Activated CD4-positive, alpha-beta T cell treated with anti-CD3 and anti-CD28 coated beads for 36 hours (primary cell): ENCODE measurements at regions not wholly inside any gene's neighbourhood (a gene's known extent, or its start where the extent isn't known, plus 50 kb on each side); places are given as distances from the start of the nearest gene placed in this dataset.

Experiments
- ATAC-seq: fragments of 200-7000 bp; cut with Tn5 transposase; one replicate; pipeline ENCODE4 v1.10.0; 2021; ENCODE audit warnings: mild to moderate bottlenecking, moderate library complexity
- CTCF ChIA-PET: fragments of 350-600 bp; sonication (Branson Sonifier 250); formaldehyde crosslinking; loops from one replicate; lab custom pipeline; 2021; ENCODE audit warnings: antibody characterized with exemption; lab: Charles Lee
- POLR2A ChIA-PET: fragments of 350-600 bp; sonication (Branson Sonifier 250); formaldehyde crosslinking; loops from one replicate; lab custom pipeline; 2021; ENCODE audit warnings: antibody characterized with exemption, inconsistent platforms; lab: Charles Lee
- DNase-seq: peaks from one replicate; pipeline ENCODE4 v3.0.0-alpha.2; 2020
- H3K27ac Mint-ChIP-seq: one replicate; pipeline ENCODE4 v1.8.0; 2021; ENCODE audit warnings: mixed read lengths
- H3K27me3 Mint-ChIP-seq: one replicate; pipeline ENCODE4 v1.8.0; 2021; ENCODE audit warnings: mixed read lengths
- H3K36me3 Mint-ChIP-seq: one replicate; pipeline ENCODE4 v1.8.0; 2021; ENCODE audit warnings: low read depth, mixed read lengths
- H3K4me1 Mint-ChIP-seq: one replicate; pipeline ENCODE4 v1.8.0; 2021; ENCODE audit warnings: mixed read lengths
- H3K4me3 Mint-ChIP-seq: one replicate; pipeline ENCODE4 v1.8.0; 2021; ENCODE audit warnings: mild to moderate bottlenecking, moderate library complexity, mixed read lengths
- H3K9me3 Mint-ChIP-seq: one replicate; pipeline ENCODE4 v1.8.0; 2021; ENCODE audit warnings: low read depth, mixed read lengths
- intact Hi-C, 2 experiments: fragments of 100-400 bp; cut with DNase I in 1 of 2; cut with micrococcal nuclease in 1 of 2; formaldehyde crosslinking; loops; one replicate each; pipeline versions ENCODE4 v1.14.2 to v1.15.1; 2022 to 2024; cut with DNase I, micrococcal nuclease

- DNase-seq: no peak
- H3K9me3 Mint-ChIP-seq: no peaks in the 10 kb centered on the region
- H3K27me3 Mint-ChIP-seq: peaks cover 1% of the 10 kb centered on the region
- H3K27ac Mint-ChIP-seq: no peak overlapping the region
- no peaks in the 10 kb centered on the region for H3K4me1 Mint-ChIP-seq
- POLR2A ChIA-PET: no interaction called here
- CTCF ChIA-PET: no interaction called here
- H3K36me3 Mint-ChIP-seq: no peaks in the 10 kb centered on the region
- no peak for ATAC-seq
- intact Hi-C loops: no loop called here
- no peak overlapping the region for H3K4me3 Mint-ChIP-seq
These were observed 281.1 kb upstream of the ARX start for GRCh38 chrX:25296850-25297249.

GRCh38 chrX:25295466-25295865 lies 279.7 kb upstream of the ARX start:
- no peak overlapping the region for H3K4me3 Mint-ChIP-seq
- DNase-seq: no peak
- H3K9me3 Mint-ChIP-seq: no peaks in the 10 kb centered on the region
- no peaks in the 10 kb centered on the region for H3K27me3 Mint-ChIP-seq
- H3K36me3 Mint-ChIP-seq: no peaks in the 10 kb centered on the region
- intact Hi-C loops: no loop called here
- H3K27ac Mint-ChIP-seq: no peak overlapping the region
- ATAC-seq: no peak
- CTCF ChIA-PET: no interaction called here
- H3K4me1 Mint-ChIP-seq: no peaks in the 10 kb centered on the region
- POLR2A ChIA-PET: no interaction called here

- intact Hi-C loops: no loop called here
- POLR2A ChIA-PET: no interaction called here
These were observed 274.4 kb upstream of the ARX start for GRCh38 chrX:25290132-25290531.

GRCh38 chrX:25288676-25289075 lies 272.9 kb upstream of the ARX start:
- Mint-ChIP-seq H3K27me3 (no peaks in the 10 kb centered on the region), H3K36me3 (no peaks in the 10 kb centered on the region), H3K4me1 (no peaks in the 10 kb centered on the region), H3K4me3 (no peak overlapping the region), H3K9me3 (no peaks in the 10 kb centered on the region), H3K27ac (no peak overlapping the region)
- no peak for DNase-seq
- POLR2A ChIA-PET: no interaction called here
- intact Hi-C loops: no loop called here
- no peak for ATAC-seq
- CTCF ChIA-PET: no interaction called here

More at GRCh38 chrX:25290132-25290531, 274.4 kb upstream of the ARX start:
- H3K27me3 Mint-ChIP-seq: no peaks in the 10 kb centered on the region
- no peak for ATAC-seq
- no peak overlapping the region for H3K27ac Mint-ChIP-seq
- no peaks in the 10 kb centered on the region for H3K4me1 Mint-ChIP-seq
- H3K9me3 Mint-ChIP-seq: no peaks in the 10 kb centered on the region
- no peak overlapping the region for H3K4me3 Mint-ChIP-seq
- no peak for DNase-seq
- CTCF ChIA-PET: no interaction called here
- H3K36me3 Mint-ChIP-seq: no peaks in the 10 kb centered on the region

DNA sequence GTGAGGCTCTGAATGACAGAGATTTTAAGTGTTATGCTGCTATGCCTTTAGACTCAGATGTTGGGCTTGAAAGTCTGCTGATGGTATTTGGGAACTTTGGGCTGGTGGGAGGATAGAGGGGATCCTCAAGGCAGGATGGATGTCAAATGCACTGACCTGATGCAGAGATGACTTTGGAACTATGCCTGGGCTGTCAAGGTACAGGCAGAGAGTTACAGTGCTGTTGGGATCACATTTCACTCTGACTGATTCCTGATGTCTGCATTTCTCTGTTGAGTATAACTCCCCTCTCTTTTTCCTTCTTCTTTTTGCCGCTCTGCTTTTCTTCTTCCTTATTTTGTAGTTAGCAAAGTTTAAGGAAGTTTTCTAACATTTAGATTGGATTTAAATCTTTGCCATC lies 271.8 kb upstream of the ARX start:
- Mint-ChIP-seq H3K4me3 (no peak overlapping the region), H3K4me1 (no peaks in the 10 kb centered on the region), H3K9me3 (no peaks in the 10 kb centered on the region), H3K27me3 (no peaks in the 10 kb centered on the region), H3K36me3 (no peaks in the 10 kb centered on the region), H3K27ac (no peak overlapping the region)
- DNase-seq: no peak
- intact Hi-C loops: no loop called here
- POLR2A ChIA-PET: no interaction called here
- ATAC-seq: no peak
- CTCF ChIA-PET: no interaction called here

DNA sequence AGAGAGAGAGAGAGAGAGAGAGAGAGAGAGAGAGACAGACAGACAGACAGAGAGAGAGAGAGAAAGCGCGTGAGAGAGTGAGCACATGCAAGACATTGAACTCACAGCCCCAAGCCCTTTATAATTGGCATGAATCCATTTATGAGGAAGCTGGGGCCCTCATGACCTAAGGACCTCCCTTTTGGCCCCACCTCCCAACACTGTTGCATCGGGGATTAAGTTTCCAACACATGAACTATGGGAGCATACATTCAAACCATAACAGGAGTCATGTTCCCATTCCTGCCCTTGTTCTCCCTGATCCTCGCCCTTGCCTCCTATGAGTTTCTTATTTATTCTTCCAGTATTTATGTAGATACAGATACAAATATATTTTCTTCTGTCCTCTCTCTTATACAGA lies 269.8 kb upstream of the ARX start:
- no peak for ATAC-seq
- no peak overlapping the region for H3K4me3 Mint-ChIP-seq
- no peak for DNase-seq
- CTCF ChIA-PET: no interaction called here
- intact Hi-C loops: no loop called here
- H3K27ac Mint-ChIP-seq: no peak overlapping the region
- no peaks in the 10 kb centered on the region for H3K4me1 Mint-ChIP-seq
- H3K27me3 Mint-ChIP-seq: no peaks in the 10 kb centered on the region
- POLR2A ChIA-PET: no interaction called here
- H3K36me3 Mint-ChIP-seq: no peaks in the 10 kb centered on the region
- no peaks in the 10 kb centered on the region for H3K9me3 Mint-ChIP-seq

DNA sequence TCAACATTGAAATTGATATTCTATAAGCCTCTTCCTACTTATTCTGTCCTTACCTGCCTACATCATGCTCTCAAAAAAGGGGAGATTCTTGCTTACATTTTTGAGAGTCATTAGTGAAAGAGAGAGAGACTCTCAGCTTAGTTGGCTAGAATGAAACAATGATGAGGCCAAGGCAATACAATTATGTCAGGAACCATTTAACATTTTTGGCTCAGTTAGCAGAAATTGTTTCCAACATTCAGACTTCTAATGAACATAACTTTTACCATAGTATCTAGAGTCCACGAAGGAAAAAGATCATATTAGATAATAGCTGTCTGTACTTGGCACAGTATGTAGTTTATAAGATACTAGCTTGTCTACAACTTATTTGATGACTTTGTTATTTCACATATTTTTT lies 263.7 kb upstream of the ARX start:
- intact Hi-C loops: no loop called here
- no peak overlapping the region for H3K27ac Mint-ChIP-seq
- no peaks in the 10 kb centered on the region for H3K4me1 Mint-ChIP-seq
- ChIA-PET CTCF (no interaction called here), POLR2A (no interaction called here)
- no peak overlapping the region for H3K4me3 Mint-ChIP-seq
- no peaks in the 10 kb centered on the region for H3K9me3 Mint-ChIP-seq
- no peak for ATAC-seq
- H3K27me3 Mint-ChIP-seq: no peaks in the 10 kb centered on the region
- no peaks in the 10 kb centered on the region for H3K36me3 Mint-ChIP-seq
- no peak for DNase-seq

- H3K4me3 Mint-ChIP-seq: no peak overlapping the region
- no peaks in the 10 kb centered on the region for H3K27me3 Mint-ChIP-seq
- H3K36me3 Mint-ChIP-seq: no peaks in the 10 kb centered on the region
- POLR2A ChIA-PET: no interaction called here
- no peaks in the 10 kb centered on the region for H3K9me3 Mint-ChIP-seq
- CTCF ChIA-PET: no interaction called here
- no peaks in the 10 kb centered on the region for H3K4me1 Mint-ChIP-seq
- no peak overlapping the region for H3K27ac Mint-ChIP-seq
- ATAC-seq (no peak), DNase-seq (no peak)
- intact Hi-C loops: no loop called here
These were observed 262.6 kb upstream of the ARX start for GRCh38 chrX:25278341-25278740.

- intact Hi-C loops: no loop called here
- Mint-ChIP-seq H3K27me3 (no peaks in the 10 kb centered on the region), H3K4me3 (no peak overlapping the region), H3K27ac (no peak overlapping the region), H3K9me3 (no peaks in the 10 kb centered on the region), H3K36me3 (no peaks in the 10 kb centered on the region), H3K4me1 (no peaks in the 10 kb centered on the region)
- DNase-seq (no peak), ATAC-seq (no peak)
- POLR2A ChIA-PET: no interaction called here
- CTCF ChIA-PET: no interaction called here
These were observed 261.8 kb upstream of the ARX start for GRCh38 chrX:25277574-25277973.

- no peak for ATAC-seq
- H3K36me3 Mint-ChIP-seq: no peaks in the 10 kb centered on the region
- DNase-seq: no peak
- CTCF ChIA-PET: no interaction called here
- POLR2A ChIA-PET: no interaction called here
- no peaks in the 10 kb centered on the region for H3K4me1 Mint-ChIP-seq
- intact Hi-C loops: no loop called here
- no peak overlapping the region for H3K27ac Mint-ChIP-seq
- no peaks in the 10 kb centered on the region for H3K27me3 Mint-ChIP-seq
- no peak overlapping the region for H3K4me3 Mint-ChIP-seq
- no peaks in the 10 kb centered on the region for H3K9me3 Mint-ChIP-seq
These were observed 259.4 kb upstream of the ARX start for GRCh38 chrX:25275159-25275558.

GRCh38 chrX:25241461-25241860 lies 225.7 kb upstream of the ARX start:
- no peaks in the 10 kb centered on the region for H3K9me3 Mint-ChIP-seq
- ATAC-seq: no peak
- H3K4me3 Mint-ChIP-seq: no peak overlapping the region
- DNase-seq: no peak
- no peaks in the 10 kb centered on the region for H3K36me3 Mint-ChIP-seq
- H3K27ac Mint-ChIP-seq: no peak overlapping the region
- ChIA-PET POLR2A (no interaction called here), CTCF (no interaction called here)
- H3K4me1 Mint-ChIP-seq: no peaks in the 10 kb centered on the region
- peaks cover 2% of the 10 kb centered on the region for H3K27me3 Mint-ChIP-seq
- intact Hi-C loops: no loop called here

- H3K4me1 Mint-ChIP-seq: no peaks in the 10 kb centered on the region
These were observed 210.4 kb upstream of the ARX start for GRCh38 chrX:25226151-25226550.

DNA sequence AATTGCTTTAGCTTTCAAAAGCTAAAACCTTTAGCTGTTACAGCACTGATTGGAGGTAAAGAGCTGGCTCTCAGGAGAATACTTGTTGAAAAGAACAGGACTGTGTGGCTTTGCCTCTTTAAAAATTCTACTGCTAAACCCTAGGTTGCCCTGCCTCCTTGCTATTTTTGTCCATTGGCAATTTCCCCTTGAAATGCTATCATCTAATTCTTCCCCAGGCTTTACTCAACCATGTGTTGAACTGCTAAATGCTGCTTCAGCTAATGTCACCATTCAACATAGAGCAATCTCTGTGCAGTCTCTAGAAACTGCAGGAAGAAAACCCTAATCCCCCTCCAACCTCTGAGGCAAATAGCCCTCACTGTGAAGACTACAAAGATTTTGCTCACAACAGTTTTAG lies 203.7 kb upstream of the ARX start:
- no peaks in the 10 kb centered on the region for H3K4me1 Mint-ChIP-seq
- no peaks in the 10 kb centered on the region for H3K9me3 Mint-ChIP-seq
- ATAC-seq (no peak), DNase-seq (no peak)
- ChIA-PET POLR2A (no interaction called here), CTCF (no interaction called here)
- H3K4me3 Mint-ChIP-seq: no peak overlapping the region
- H3K27ac Mint-ChIP-seq: no peak overlapping the region
- H3K36me3 Mint-ChIP-seq: no peaks in the 10 kb centered on the region
- H3K27me3 Mint-ChIP-seq: peaks cover 1% of the 10 kb centered on the region
- intact Hi-C loops: no loop called here

More at GRCh38 chrX:25226151-25226550, 210.4 kb upstream of the ARX start:
- ATAC-seq (no peak), DNase-seq (no peak)
- Mint-ChIP-seq H3K27me3 (no peaks in the 10 kb centered on the region), H3K27ac (no peak overlapping the region), H3K4me3 (no peak overlapping the region), H3K36me3 (no peaks in the 10 kb centered on the region), H3K9me3 (no peaks in the 10 kb centered on the region)
- CTCF ChIA-PET: no interaction called here
- POLR2A ChIA-PET: no interaction called here
- intact Hi-C loops: no loop called here
